CD14-positive monocyte (primary cell): ENCODE measurements at regions not wholly inside any gene's neighbourhood (a gene's known extent, or its start where the extent isn't known, plus 50 kb on each side); places are given as distances from the start of the nearest gene placed in this dataset.

ENCODE experiments used
- DNase-seq, 3 donors: peaks; one replicate each; pipeline ENCODE4 v3.0.0-alpha.2; 2011 to 2022
- H2AFZ ChIP-seq: 2 replicates; pipeline ENCODE4 v1.6.0; 2012; ENCODE audit warnings: mild to moderate bottlenecking, low read depth, low read length, inconsistent platforms; ENCODE audit not compliant: insufficient read depth, poor library complexity, severe bottlenecking
- H3K27ac ChIP-seq, 2 donors: 1 replicate in 1 of 2; 2 replicates in 1 of 2; pipeline ENCODE4 v1.5.1; 2012 to 2013; ENCODE audit warnings: low read length in 2 of 2, control low read depth in 1 of 2, inconsistent platforms in 1 of 2, low read depth in 1 of 2, mild to moderate bottlenecking in 1 of 2
- H3K27me3 ChIP-seq, 2 donors: one replicate each; pipeline versions ENCODE4 v1.6.0 to v1.6.1; 2011 to 2013; ENCODE audit warnings: low read length in 2 of 2; ENCODE audit not compliant: control insufficient read depth in 2 of 2, insufficient read depth in 2 of 2
- H3K36me3 ChIP-seq, 2 donors: replicated peaks in 1 of 2; 1 replicate in 1 of 2; 2 replicates in 1 of 2; pipeline versions ENCODE4 v1.5.1 to v1.6.1; 2012 to 2013; ENCODE audit warnings: low read length in 2 of 2, control low read depth in 1 of 2, inconsistent platforms in 1 of 2, mild to moderate bottlenecking in 1 of 2; ENCODE audit not compliant: insufficient read depth in 2 of 2, control insufficient read depth in 1 of 2
- H3K4me1 ChIP-seq, 2 donors: 1 replicate in 1 of 2; 2 replicates in 1 of 2; pipeline versions ENCODE4 v1.5.1 to v1.6.1; 2012 to 2013; ENCODE audit warnings: low read length in 2 of 2, control low read depth in 1 of 2, inconsistent platforms in 1 of 2, mild to moderate bottlenecking in 1 of 2, moderate library complexity in 1 of 2; ENCODE audit not compliant: insufficient read depth in 2 of 2, control insufficient read depth in 1 of 2
- H3K4me2 ChIP-seq: replicated peaks from 2 replicates; pipeline ENCODE3; 2012; ENCODE audit warnings: low read length, moderate library complexity, mild to moderate bottlenecking; ENCODE audit not compliant: poor library complexity, severe bottlenecking; ENCODE audit errors: extremely low read depth
- H3K4me3 ChIP-seq, 3 experiments: fragments of 200-600 bp in 1 of 3; sonication (generic) in 1 of 3; replicated peaks in 1 of 3; 1 replicate in 2 of 3; 2 replicates in 1 of 3; pipeline ENCODE4 v1.5.1; 2011 to 2013; ENCODE audit warnings: low read length in 3 of 3, mild to moderate bottlenecking in 3 of 3, control low read depth in 2 of 3, low read depth in 2 of 3, inconsistent platforms in 1 of 3, moderate library complexity in 1 of 3
- H3K79me2 ChIP-seq: 2 replicates; pipeline ENCODE4 v1.6.0; 2012; ENCODE audit warnings: mild to moderate bottlenecking, control low read depth, inconsistent platforms, low read length, moderate library complexity; ENCODE audit not compliant: insufficient read depth
- H3K9ac ChIP-seq: 2 replicates; pipeline ENCODE4 v1.6.0; 2017; ENCODE audit warnings: low read length, mild to moderate bottlenecking; ENCODE audit not compliant: insufficient read depth, poor library complexity, severe bottlenecking
- H3K9me3 ChIP-seq, 2 donors: replicated peaks in 1 of 2; 1 replicate in 1 of 2; 2 replicates in 1 of 2; pipeline versions ENCODE4 v1.5.1 to v1.6.1; 2012 to 2013; ENCODE audit warnings: low read length in 2 of 2, control low read depth in 1 of 2; ENCODE audit not compliant: control insufficient read depth in 1 of 2, insufficient read depth in 1 of 2
- H4K20me1 ChIP-seq: 2 replicates; pipeline ENCODE4 v1.6.0; 2012; ENCODE audit warnings: mild to moderate bottlenecking, low read length, control low read depth, moderate library complexity; ENCODE audit not compliant: insufficient read depth
- H3K27ac Mint-ChIP-seq, 7 donors: one replicate each; pipeline ENCODE4 v1.8.0; 2020; ENCODE audit warnings: mild to moderate bottlenecking in 7 of 7, mixed read lengths in 7 of 7, moderate library complexity in 6 of 7, inconsistent platforms in 2 of 7
- H3K27me3 Mint-ChIP-seq, 3 donors: one replicate each; pipeline ENCODE4 v1.8.0; 2021 to 2022; ENCODE audit warnings: low read depth in 3 of 3, mild to moderate bottlenecking in 3 of 3, mixed read lengths in 3 of 3, moderate library complexity in 3 of 3, inconsistent platforms in 1 of 3
- H3K36me3 Mint-ChIP-seq, 2 donors: one replicate each; pipeline ENCODE4 v1.8.0; 2020; ENCODE audit warnings: mixed read lengths in 2 of 2, inconsistent platforms in 1 of 2, mild to moderate bottlenecking in 1 of 2
- H3K4me1 Mint-ChIP-seq: one replicate; pipeline ENCODE4 v1.8.0; 2020; ENCODE audit warnings: mild to moderate bottlenecking, mixed read lengths
- H3K4me3 Mint-ChIP-seq, 2 donors: one replicate each; pipeline ENCODE4 v1.8.0; 2020; ENCODE audit warnings: mild to moderate bottlenecking in 2 of 2, mixed read lengths in 2 of 2, moderate library complexity in 1 of 2
- H3K9me3 Mint-ChIP-seq, 7 donors: one replicate each; pipeline ENCODE4 v1.8.0; 2020 to 2022; ENCODE audit warnings: mixed read lengths in 7 of 7, mild to moderate bottlenecking in 6 of 7, moderate library complexity in 6 of 7, inconsistent platforms in 2 of 7
- CTCF ChIP-seq: fragments of 200-600 bp; IDR thresholded peaks from one replicate; pipeline ENCODE4 v1.8.0; 2022; ENCODE audit warnings: antibody characterized with exemption, mild to moderate bottlenecking
- WGBS: methylation state at CpG from one replicate; pipeline ENCODE4 v1.1.5; 2013; ENCODE audit warnings: missing lambda C conversion rate; ENCODE audit not compliant: insufficient coverage; 5-methylcytosine and 5-hydroxymethylcytosine counted together
- intact Hi-C, 2 donors: fragments of 100-400 bp; cut with micrococcal nuclease; formaldehyde crosslinking; loops; one replicate each; pipeline versions ENCODE4 v1.15.0 to v1.15.1; 2023

- H3K4me3 Mint-ChIP-seq: no peak overlapping the region
Measured at GRCh38 chr2:147242445-147242844, 602.4 kb upstream of the ACVR2A start.

GRCh38 chr2:147236601-147237000 lies 608.2 kb upstream of the ACVR2A start:
- no CpG with 5 or more reads among the region's 2 CpGs for WGBS

More at GRCh38 chr2:147242445-147242844, 602.4 kb upstream of the ACVR2A start:
- Histone ChIP-seq H3K79me2 (no peaks in the 10 kb centered on the region), H3K9me3 (no peaks in the 10 kb centered on the region), H3K4me1 (no peaks in the 10 kb centered on the region), H3K27me3 (no peaks in the 10 kb centered on the region), H2AFZ (no peak overlapping the region), H3K4me2 (no peak overlapping the region), H3K36me3 (no peaks in the 10 kb centered on the region), H3K4me3 (no peak overlapping the region), H3K27ac (no peak overlapping the region), H4K20me1 (no peaks in the 10 kb centered on the region), H3K9ac (no peak overlapping the region)
- no peak for DNase-seq
- H3K9me3 Mint-ChIP-seq: peaks cover 0 to 5% (median 3%) of the 10 kb centered on the region in 7 donors
- no peaks in the 10 kb centered on the region for H3K27me3 Mint-ChIP-seq
- no peak for TF ChIP-seq CTCF
- no peaks in the 10 kb centered on the region for H3K36me3 Mint-ChIP-seq
- H3K27ac Mint-ChIP-seq: no peak overlapping the region
- no peaks in the 10 kb centered on the region for H3K4me1 Mint-ChIP-seq
- intact Hi-C loops: no loop called here

More at GRCh38 chr2:147236601-147237000, 608.2 kb upstream of the ACVR2A start:
- no peak for DNase-seq
- TF ChIP-seq CTCF: no peak
- H3K4me1 ChIP-seq: no peaks in the 10 kb centered on the region
- no peaks in the 10 kb centered on the region for H4K20me1 ChIP-seq
- H3K4me2 ChIP-seq: no peak overlapping the region
- intact Hi-C loops: no loop called here
- H3K79me2 ChIP-seq: no peaks in the 10 kb centered on the region
- H3K36me3 ChIP-seq: no peaks in the 10 kb centered on the region
- no peak overlapping the region for H3K27ac Mint-ChIP-seq
- peaks cover 0 to 4% (median 0%) of the 10 kb centered on the region in 7 donors for H3K9me3 Mint-ChIP-seq
- H3K4me3 ChIP-seq: no peak overlapping the region
- no peaks in the 10 kb centered on the region for H3K27me3 Mint-ChIP-seq
- H2AFZ ChIP-seq: no peak overlapping the region
- H3K27me3 ChIP-seq: no peaks in the 10 kb centered on the region
- H3K9ac ChIP-seq: no peak overlapping the region
- H3K4me1 Mint-ChIP-seq: no peaks in the 10 kb centered on the region
- H3K9me3 ChIP-seq: no peaks in the 10 kb centered on the region
- no peaks in the 10 kb centered on the region for H3K36me3 Mint-ChIP-seq
- no peak overlapping the region for H3K27ac ChIP-seq
- H3K4me3 Mint-ChIP-seq: no peak overlapping the region
